Posterior vena cava (tissue), 2 donors: ENCODE measurements at regions not wholly inside any gene's neighbourhood (a gene's known extent, or its start where the extent isn't known, plus 50 kb on each side); places are given as distances from the start of the nearest gene placed in this dataset.
"Not testable (repeated sequence)": the region's sequence is repeated elsewhere in the genome, so short reads cannot be mapped to it uniquely, and the experiment has no call there.

Source experiments
- DNase-seq: peaks from one replicate; pipeline ENCODE4 v3.0.0-alpha.2; 2020; ENCODE audit warnings: low spot score
- intact Hi-C, 2 donors: fragments of 100-400 bp; cut with DNase I; formaldehyde crosslinking; loops; one replicate each; pipeline versions ENCODE4 v1.14.1 to v1.14.2; 2022 to 2023
- donor health status: DM: yes; HTN: yes; CAD: no.
- donor health status: DM: yes; HTN: yes; CAD: no.

DNA sequence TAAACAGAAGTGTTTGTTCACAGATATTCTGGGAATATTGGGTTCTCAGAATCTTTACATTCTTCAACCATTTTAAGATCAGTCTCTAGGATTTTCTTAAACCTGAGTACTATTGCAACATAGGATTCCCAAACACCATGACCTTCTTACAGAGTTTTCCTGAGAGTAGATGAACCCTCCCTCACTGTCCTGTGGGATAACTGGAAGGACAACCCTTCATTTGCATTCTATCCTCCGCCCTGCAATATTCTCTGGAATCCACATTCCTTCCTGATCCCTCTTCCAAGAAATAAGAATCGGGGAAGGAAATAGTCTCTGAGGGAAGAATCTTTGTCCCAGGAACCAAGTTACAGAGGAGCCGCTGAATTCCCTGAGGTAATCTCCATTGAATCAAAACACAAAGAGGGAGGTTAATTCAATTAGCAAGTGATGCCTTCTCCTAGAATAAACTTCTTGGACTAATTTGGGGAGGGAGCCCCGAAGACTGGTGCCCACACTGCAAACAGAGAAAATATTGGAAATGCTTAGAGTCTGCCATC lies 99.8 kb upstream of the MBIP start:
- intact Hi-C loops, result no loop called here

DNA sequence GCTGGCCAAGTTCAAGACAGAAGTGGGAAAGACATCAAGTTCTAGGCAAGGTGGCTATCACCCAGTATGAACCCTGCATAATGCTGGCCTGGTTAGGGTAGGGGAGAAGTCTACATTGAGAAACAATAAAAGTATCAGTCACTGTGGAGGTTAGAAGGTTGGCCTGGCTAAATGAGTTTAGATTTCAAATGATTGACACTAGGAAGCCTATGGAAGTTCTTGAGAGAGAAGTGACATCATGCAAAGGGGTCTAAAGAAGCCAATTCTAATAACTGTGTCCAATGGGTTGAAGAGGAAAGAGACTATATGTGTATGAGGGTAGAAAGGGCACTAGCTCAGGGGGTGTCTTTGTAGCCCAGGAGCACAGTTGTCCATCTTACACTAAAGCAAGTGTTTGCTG lies 98.5 kb upstream of the MBIP start:
- DNase-seq, result no peak
- intact Hi-C loops, result no loop called here

More for the DNA sequence above, 99.8 kb upstream of the MBIP start:
- DNase-seq, result no peak

DNA sequence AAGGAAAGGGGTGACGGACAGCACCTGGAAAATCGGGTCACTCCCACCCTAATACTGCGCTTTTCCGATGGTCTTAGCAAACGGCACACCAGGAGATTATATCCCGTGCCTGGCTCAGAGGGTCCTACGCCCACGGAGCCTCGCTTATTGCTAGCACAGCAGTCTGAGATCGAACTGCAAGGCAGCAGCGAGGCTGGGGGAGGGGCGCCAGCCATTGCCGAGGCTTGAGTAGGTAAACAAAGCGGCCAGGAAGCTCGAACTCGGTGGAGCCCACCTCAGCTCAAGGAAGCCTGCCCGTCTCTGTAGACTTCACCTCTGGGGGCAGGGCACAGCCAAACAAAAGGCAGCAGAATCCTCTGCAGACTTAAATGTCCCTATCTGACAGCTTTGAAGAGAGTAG lies 91.5 kb upstream of the MBIP start:
- not testable (repeated sequence) for DNase-seq

DNA sequence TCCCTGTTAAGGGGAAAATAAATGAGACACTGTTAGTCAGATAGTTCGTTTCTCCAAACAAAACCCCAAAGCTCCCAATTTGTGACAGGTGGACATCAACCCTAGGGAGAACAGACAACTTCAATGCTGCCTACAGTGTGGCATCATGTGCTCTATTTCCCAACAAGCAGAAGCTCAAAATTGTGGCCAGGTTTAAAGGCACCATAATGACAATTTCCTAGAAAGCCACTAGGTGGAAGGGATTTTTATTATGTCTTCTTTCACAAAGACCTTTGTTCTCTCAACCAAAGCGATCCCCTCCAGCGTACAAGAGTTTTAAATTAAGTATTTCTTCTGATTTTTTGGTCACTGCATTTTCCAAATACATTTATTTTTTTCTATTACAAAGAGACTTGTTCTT lies 88.0 kb upstream of the MBIP start:
- DNase-seq, result no peak
- intact Hi-C loops, result no loop called here

More for the DNA sequence above, 91.5 kb upstream of the MBIP start:
- intact Hi-C loops, result not testable (repeated sequence)

DNA sequence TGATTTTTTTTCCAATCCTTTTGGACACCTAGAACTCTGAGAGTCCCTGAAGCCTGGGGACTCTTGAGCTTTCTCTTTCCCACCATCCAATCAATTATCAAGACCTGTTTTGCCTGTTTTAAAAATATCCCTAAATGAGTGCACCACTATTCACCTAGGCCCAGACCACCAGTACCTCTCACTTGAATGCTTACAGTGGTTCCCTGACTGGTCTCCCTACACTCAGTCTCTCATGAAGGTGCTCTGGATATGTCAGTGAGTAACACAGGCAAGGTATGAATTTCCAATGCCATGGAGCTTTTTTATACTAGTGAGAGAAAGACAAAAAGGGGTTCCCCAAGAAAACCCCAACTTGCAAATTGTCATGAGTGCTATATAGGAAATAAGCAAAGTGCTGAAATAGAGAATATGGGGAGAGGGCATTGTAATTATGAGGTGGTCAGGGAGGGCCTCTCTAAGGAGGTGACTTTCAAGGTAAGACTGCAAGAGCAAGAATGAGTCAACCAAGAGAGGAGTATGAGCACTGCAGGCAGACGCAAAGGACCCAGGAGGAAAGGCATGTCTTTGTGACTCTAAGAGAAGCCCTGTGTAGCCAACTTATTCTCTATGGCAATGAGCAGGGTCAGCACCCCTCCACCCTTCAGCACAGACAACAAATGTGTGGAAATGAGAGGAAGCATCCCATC lies 85.3 kb upstream of the MBIP start:
- DNase-seq, result no peak

DNA sequence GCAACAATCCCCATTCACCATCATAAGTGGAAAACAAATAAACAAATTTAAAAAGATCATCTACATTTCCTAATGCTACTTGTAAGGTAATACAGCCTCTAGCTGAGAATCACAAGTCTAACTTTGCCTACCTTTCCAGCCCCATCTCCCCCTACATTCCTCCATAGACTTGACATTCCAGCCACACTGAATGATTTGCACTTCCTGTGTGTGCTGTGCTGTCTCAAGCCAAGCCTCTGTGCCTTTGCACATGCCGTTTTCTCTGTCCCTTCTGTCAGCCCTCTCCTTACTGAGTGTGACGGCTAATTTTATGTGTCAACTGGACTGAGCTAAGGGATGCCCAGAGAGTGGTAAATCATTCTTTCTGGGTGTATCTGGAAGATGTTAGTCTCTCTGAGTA lies 82.4 kb upstream of the MBIP start:
- intact Hi-C loops, result no loop called here
- DNase-seq, result no peak

More for the DNA sequence above, 85.3 kb upstream of the MBIP start:
- intact Hi-C loops, result no loop called here

DNA sequence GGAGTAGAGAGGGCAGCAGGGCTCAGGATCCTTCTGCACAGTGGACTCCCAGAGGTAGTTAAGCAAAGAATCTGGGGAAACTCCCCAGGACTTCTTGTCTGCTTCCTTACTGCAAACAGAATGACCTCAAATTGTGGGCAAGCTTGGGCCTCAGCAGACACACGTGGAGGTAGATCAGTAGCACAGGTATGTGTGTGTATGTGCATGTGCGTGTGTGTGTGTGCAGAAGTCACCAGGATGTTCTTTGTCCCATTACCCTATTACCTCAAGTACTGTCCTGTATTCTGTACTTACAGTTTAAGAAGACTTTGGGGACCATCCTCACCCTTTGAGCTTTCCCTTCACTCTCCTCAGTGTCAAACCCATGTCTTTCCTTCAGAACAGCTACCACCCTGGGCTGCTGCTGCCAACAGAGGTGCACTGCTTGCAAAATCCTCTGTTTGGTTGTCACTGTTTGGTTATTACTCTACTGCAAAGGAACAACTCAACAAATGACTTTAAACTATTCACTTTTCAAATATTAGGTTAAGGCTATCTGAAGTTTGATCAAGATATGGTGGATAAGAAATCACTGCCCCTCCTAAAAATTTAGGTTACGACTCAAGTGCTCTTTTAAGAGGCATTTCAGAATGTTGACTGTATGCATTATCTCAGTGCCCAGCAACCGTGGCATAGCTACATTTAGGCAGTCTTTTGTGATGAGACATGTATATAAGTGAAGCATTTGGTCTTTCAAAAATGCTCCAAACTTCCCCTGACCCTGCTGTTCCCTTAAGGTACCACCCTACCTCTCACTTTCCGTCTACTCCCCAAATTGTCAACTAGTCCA lies 78.2 kb upstream of the MBIP start:
- intact Hi-C loops, result no loop called here
- no peak for DNase-seq

DNA sequence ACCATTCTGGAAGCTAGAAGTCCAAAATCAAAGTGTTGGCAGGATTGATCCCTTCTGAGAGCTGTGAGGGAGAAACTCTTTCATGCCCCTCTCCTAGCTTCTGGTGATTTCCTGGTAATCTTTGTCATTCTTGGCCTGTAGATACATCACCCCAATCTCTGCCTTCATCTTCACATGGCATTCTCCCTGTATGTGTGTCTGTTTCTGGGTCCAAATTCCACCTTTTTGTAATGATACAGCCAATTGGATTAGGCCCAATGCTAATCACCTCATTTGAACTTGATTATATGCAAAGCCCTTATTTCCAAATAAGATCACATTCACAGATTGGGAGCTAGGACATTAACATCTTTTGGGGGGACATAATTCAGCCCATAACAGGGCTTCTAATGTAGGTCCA lies 76.9 kb upstream of the MBIP start:
- intact Hi-C loops, result no loop called here
- DNase-seq, result no peak

DNA sequence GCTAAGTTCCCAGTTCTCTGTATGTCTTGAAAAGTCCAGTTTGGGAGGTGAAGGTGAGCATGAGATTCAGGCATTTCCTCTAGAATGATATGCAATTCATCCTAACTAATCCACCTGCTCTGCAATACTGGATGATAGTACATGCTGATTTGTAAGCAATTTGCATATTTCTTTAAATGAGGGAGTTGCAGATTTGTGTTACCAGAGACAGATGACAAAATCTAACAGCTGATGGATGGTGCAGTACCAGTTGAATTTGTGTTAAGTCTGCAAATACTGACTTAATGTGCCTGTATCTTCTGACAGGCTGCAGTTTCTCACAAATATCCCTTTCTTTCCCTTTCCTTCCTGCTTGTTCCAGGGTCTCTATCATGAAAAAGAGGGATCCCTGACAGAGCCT lies 76.4 kb upstream of the MBIP start:
- DNase-seq, result no peak
- intact Hi-C loops, result no loop called here

DNA sequence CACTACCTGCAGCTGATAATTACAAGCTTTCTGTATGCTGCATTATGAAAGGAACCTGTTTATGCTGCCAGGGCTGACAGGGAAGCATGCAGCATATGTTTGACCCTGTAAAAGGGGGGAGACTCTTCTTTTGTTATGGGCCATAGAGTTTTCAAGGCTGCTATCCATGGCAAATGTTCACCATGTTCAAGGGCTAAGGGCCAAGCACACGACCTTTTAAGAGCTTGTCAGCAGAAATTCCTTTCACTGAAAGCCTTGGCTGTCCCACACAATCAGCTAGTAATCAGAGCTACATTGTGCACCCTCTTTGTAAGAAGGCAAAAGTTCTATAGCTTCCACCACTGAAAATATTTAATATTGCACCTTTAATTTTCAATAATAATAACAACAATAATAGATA lies 74.2 kb upstream of the MBIP start:
- DNase-seq, result no peak
- intact Hi-C loops, result no loop called here

DNA sequence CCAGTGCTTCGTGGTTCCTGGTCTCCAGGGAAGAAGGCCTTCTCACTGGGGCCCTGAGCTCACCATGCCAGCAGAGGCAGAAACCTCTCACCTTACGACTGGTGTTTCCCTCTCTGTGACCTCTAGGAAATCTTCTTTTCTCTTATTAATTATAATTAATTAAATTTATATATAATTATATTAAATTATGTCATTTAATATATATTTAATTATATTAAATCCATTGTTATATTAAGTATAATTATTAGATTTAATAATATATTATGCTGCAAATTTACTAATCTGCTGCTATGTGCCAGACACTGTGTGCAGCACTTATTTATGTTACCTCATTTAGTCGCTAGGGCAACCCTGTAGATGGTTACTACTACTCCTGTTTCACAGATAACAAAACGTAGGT lies 70.3 kb upstream of the MBIP start:
- intact Hi-C loops, result no loop called here
- no peak for DNase-seq

DNA sequence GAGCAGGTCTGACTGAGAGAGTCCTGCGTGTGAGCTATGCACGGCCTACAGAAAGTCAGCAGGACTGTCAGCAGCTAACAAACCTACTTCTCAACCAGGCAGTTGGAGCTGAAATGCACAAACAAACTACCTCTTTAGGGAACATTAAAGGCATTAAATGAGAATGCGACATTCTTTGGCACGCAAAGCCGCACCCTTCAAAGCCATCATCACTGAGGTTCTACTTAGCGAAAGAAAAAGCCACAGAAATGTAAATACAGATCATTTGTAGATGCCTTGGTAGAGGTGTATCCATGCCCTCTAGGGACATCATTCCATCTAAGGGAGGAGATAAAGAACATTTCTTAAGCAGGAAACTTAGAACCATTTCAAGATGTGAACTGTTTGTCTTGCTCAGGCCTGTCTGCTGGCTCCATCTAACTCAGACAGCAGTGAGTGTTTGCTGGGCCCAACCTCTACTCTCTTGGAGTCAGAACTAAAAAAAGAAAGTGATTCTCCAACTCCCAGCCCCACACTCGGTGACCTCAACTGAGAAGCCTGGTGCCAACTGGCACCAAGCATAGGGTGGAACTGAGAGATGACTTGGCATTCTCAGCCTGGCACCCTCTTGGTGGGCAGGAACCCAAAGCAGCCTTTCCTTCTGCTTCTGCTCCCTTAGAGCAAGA lies 63.5 kb upstream of the MBIP start:
- intact Hi-C loops, result no loop called here
- no peak for DNase-seq

DNA sequence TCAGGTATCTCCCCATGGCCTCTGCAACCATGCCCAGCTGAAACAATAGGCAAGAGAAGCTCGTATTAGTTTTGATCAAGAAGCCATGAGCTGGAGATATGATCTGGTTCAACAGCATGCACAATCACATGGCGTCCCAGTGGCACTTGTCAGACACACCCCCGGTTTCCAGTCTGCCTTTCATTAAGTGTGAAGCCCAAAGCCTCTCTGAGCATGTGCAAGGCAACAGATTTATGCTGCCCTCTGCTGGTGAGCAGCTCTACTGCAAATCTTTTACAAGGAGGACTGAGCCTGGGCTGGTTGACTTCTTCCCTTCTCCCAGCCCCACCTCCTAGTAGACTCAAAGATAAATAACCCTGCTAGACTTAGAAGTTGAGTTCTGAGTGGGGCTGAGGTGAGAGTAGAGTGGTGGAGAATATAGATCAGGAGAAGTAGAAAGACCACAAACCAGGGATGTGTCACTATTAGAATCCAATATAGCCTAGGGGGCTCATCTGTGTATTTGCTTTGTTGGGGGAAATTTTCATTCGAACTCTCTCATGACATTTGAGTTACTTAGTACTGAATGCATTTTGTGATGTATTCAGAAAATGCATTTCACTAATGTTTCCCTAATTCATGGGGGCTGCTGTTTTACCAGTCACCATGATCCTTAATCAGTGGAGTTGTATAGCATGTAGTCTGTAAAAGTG lies 53.7 kb upstream of the MBIP start:
- intact Hi-C loops, result loop anchor here in 1 of 2 donors (5.0 kb wide), 1 partner anchor 492 kb away; no protein-coding TSS in a partner anchor
- peak; percentile 86 for DNase-seq
